ENCODE measurements at regions not wholly inside any gene's neighbourhood (a gene's known extent, or its start where the extent isn't known, plus 50 kb on each side); places are given as distances from the start of the nearest gene placed in this dataset.

- Histone ChIP-seq H4K20me1 (ENCODE audit: low read depth, low read length) (no peaks in the 10 kb centered on the region), H3K4me3 (ENCODE audit: insufficient read depth, low read length, poor library complexity, severe bottlenecking) (no peak overlapping the region), H3K9ac (ENCODE audit: low read length) (no peak overlapping the region), H3F3A (ENCODE audit: insufficient read depth) (no peaks in the 10 kb centered on the region), H3K27ac (ENCODE audit: low read depth, low read length) (no peak overlapping the region), H3K4me2 (ENCODE audit: low read depth, low read length, poor library complexity, severe bottlenecking) (no peak overlapping the region), H3K79me2 (ENCODE audit: insufficient read depth, low read length) (no peaks in the 10 kb centered on the region), H2AFZ (ENCODE audit: low read depth, low read length, severe bottlenecking) (no peak overlapping the region), H3K36me3 (ENCODE audit: low read length) (no peaks in the 10 kb centered on the region), H3K27me3 (ENCODE audit: low read length) (no peaks in the 10 kb centered on the region), H3K9me2 (replicated peaks; ENCODE audit: insufficient read depth, low read length) (no peaks in the 10 kb centered on the region), H3K9me3 (ENCODE audit: insufficient read depth, low read length) (no peaks in the 10 kb centered on the region)
- TF ChIP-seq EZH2phosphoT487 (conservative IDR thresholded peaks at IDR 0.05; ENCODE audit: low read length) (no peak), CTCF (IDR thresholded peaks at IDR 0.05; ENCODE audit: insufficient read depth, low read length, poor library complexity, severe bottlenecking) (no peak)
Observed at GRCh38 chr21:38725196-38726157, 80.3 kb upstream of the ETS2 start.

- Histone ChIP-seq H4K20me1 (ENCODE audit: low read depth, low read length) (no peaks in the 10 kb centered on the region), H3K9ac (ENCODE audit: low read length) (no peak overlapping the region), H3K27ac (ENCODE audit: low read depth, low read length) (no peak overlapping the region), H3K9me2 (replicated peaks; ENCODE audit: insufficient read depth, low read length) (no peaks in the 10 kb centered on the region), H3K27me3 (ENCODE audit: low read length) (no peaks in the 10 kb centered on the region), H3K36me3 (ENCODE audit: low read length) (no peaks in the 10 kb centered on the region), H3K9me3 (ENCODE audit: insufficient read depth, low read length) (no peaks in the 10 kb centered on the region), H3K4me3 (ENCODE audit: insufficient read depth, low read length, poor library complexity, severe bottlenecking) (no peak overlapping the region), H3K79me2 (ENCODE audit: insufficient read depth, low read length) (no peaks in the 10 kb centered on the region), H3F3A (ENCODE audit: insufficient read depth) (no peaks in the 10 kb centered on the region), H2AFZ (ENCODE audit: low read depth, low read length, severe bottlenecking) (no peak overlapping the region), H3K4me2 (ENCODE audit: low read depth, low read length, poor library complexity, severe bottlenecking) (no peak overlapping the region)
- TF ChIP-seq CTCF (IDR thresholded peaks at IDR 0.05; ENCODE audit: insufficient read depth, low read length, poor library complexity, severe bottlenecking) (no peak), EZH2phosphoT487 (conservative IDR thresholded peaks at IDR 0.05; ENCODE audit: low read length) (no peak)
Observed at GRCh38 chr21:38726482-38726881, 79.2 kb upstream of the ETS2 start.

- no peaks in the 10 kb centered on the region for H3F3A ChIP-seq (ENCODE audit: insufficient read depth)
- no peaks in the 10 kb centered on the region for H3K36me3 ChIP-seq (ENCODE audit: low read length)
- no peaks in the 10 kb centered on the region for H4K20me1 ChIP-seq (ENCODE audit: low read depth, low read length)
- H3K9me3 ChIP-seq (ENCODE audit: insufficient read depth, low read length), result no peaks in the 10 kb centered on the region
- TF ChIP-seq EZH2phosphoT487 (conservative IDR thresholded peaks at IDR 0.05; ENCODE audit: low read length) (no peak), CTCF (IDR thresholded peaks at IDR 0.05; ENCODE audit: insufficient read depth, low read length, poor library complexity, severe bottlenecking) (no peak)
- H3K9me2 ChIP-seq (replicated peaks; ENCODE audit: insufficient read depth, low read length), result no peaks in the 10 kb centered on the region
- H3K79me2 ChIP-seq (ENCODE audit: insufficient read depth, low read length), result no peaks in the 10 kb centered on the region
- H3K27me3 ChIP-seq (ENCODE audit: low read length), result no peaks in the 10 kb centered on the region
- no peak overlapping the region for H3K27ac ChIP-seq (ENCODE audit: low read depth, low read length)
- no peak overlapping the region for H2AFZ ChIP-seq (ENCODE audit: low read depth, low read length, severe bottlenecking)
- H3K4me3 ChIP-seq (ENCODE audit: insufficient read depth, low read length, poor library complexity, severe bottlenecking), result no peak overlapping the region
- H3K9ac ChIP-seq (ENCODE audit: low read length), result no peak overlapping the region
- no peak overlapping the region for H3K4me2 ChIP-seq (ENCODE audit: low read depth, low read length, poor library complexity, severe bottlenecking)
Observed at GRCh38 chr21:38729291-38729690, 76.4 kb upstream of the ETS2 start.

Measured in SU-DHL-6 (cell line).